ENCODE measurements at regions not wholly inside any gene's neighbourhood (a gene's known extent, or its start where the extent isn't known, plus 50 kb on each side); places are given as distances from the start of the nearest gene placed in this dataset.
"Not testable (repeated sequence)": the region's sequence is repeated elsewhere in the genome, so short reads cannot be mapped to it uniquely, and the experiment has no call there.

DNA sequence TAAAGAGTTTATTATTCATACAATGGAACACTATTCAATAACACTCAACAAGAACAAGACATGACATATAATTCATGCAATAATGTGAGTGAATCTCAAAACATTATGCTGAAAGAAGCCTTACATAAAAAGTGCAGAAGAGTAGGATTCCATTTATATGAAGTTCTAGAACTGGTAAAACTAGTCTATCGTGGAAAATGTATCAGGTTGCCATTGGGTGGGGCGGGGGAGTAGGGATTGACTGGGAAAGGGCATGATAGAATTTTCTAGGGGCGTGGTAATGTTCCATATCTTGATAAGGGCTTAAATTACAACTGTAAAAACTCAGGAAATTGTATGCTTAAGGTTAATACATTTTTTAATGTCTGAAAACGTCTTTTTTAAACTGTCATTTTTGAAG lies 247.9 kb downstream of the SATB1 start:
- Histone ChIP-seq H3K9me3 (no peaks in the 10 kb centered on the region), H3K4me1 (no peaks in the 10 kb centered on the region), H3K4me2 (no peak overlapping the region), H3K4me3 (no peak overlapping the region), H3K27ac (no peak overlapping the region)
- DNase-seq (ENCODE audit: low read depth in 1 of 2, low spot score in 1 of 2), result no peak
- TF ChIP-seq HDAC2 (IDR thresholded peaks at IDR 0.05) (no peak), ZFP36 (IDR thresholded peaks at IDR 0.05; ENCODE audit: borderline replicate concordance, partially characterized antibody) (no peak), GATA3 (IDR thresholded peaks at IDR 0.05; ENCODE audit: borderline replicate concordance) (no peak), RNF2 (IDR thresholded peaks at IDR 0.05; ENCODE audit: borderline replicate concordance, low read depth) (no peak), MAX (IDR thresholded peaks at IDR 0.05) (no peak), SMC3 (IDR thresholded peaks at IDR 0.05) (no peak), ZC3H11A (IDR thresholded peaks at IDR 0.05) (no peak), CHD2 (IDR thresholded peaks at IDR 0.05; ENCODE audit: low read length, partially characterized antibody) (no peak), EHMT2 (IDR thresholded peaks at IDR 0.05; ENCODE audit: low read depth) (no peak), MYC (IDR thresholded peaks at IDR 0.05; ENCODE audit: borderline replicate concordance, low read length) (no peak), JUN (IDR thresholded peaks at IDR 0.05) (no peak)
- TF ChIP-seq, protein P1, sequence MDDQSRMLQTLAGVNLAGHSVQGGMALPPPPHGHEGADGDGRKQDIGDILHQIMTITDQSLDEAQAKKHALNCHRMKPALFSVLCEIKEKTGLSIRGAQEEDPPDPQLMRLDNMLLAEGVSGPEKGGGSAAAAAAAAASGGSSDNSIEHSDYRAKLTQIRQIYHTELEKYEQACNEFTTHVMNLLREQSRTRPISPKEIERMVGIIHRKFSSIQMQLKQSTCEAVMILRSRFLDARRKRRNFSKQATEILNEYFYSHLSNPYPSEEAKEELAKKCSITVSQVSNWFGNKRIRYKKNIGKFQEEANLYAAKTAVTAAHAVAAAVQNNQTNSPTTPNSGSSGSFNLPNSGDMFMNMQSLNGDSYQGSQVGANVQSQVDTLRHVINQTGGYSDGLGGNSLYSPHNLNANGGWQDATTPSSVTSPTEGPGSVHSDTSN (IDR thresholded peaks at IDR 0.05), result no peak
- 6% methylated on average over 4 of the region's 4 CpGs for WGBS (ENCODE audit: missing lambda C conversion rate)
- POLR2A ChIA-PET, result no interaction called here
- no peak for ATAC-seq
- CTCF ChIA-PET, result no interaction called here
- FAIRE-seq, result no peak

DNA sequence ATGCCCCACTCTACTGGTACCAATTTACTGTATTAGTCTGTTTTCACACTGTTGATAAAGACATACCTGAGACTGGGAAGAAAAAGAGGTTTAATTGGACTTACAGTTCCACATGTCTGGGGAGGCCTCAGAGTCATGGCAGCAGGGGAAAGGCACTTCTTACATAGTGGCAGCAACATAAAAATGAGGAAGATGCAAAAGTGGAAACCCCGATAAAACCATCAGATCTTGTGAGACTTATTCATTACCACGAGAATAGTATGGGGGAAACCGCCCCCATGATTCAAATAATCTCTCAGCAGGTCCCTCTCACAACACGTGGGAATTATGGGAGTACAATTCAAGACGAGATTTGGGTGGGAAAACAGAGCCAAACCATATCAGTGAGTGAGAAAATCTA lies 251.2 kb downstream of the SATB1 start:
- WGBS (ENCODE audit: missing lambda C conversion rate), result 6% methylated on average over 5 of the region's 5 CpGs
- CTCF ChIA-PET; DNase-seq (ENCODE audit: low read depth in 1 of 2, low spot score in 1 of 2); FAIRE-seq; H3K27ac ChIP-seq; H3K4me3 ChIP-seq; H3K4me2 ChIP-seq; H3K9me3 ChIP-seq; ATAC-seq; POLR2A ChIA-PET; H3K4me1 ChIP-seq: not testable (repeated sequence)

GRCh38 chr3:18159681-18160080 lies 265.5 kb downstream of the SATB1 start:
- Histone ChIP-seq H3K4me3 (no peak overlapping the region), H3K4me2 (no peak overlapping the region), H3K9me3 (no peaks in the 10 kb centered on the region), H3K4me1 (peaks cover 6% of the 10 kb centered on the region; the same call in 2 of the 3 replicates), H3K27ac (no peak overlapping the region)
- no peak for DNase-seq (ENCODE audit: low read depth in 1 of 2, low spot score in 1 of 2)
- ChIA-PET POLR2A (no interaction called here), CTCF (no interaction called here)
- FAIRE-seq, result no peak
- WGBS (ENCODE audit: missing lambda C conversion rate), result 18% methylated on average over 1 of the region's 1 CpG
- no peak for ATAC-seq
- TF ChIP-seq SMC3 (IDR thresholded peaks at IDR 0.05), result no peak
- TF ChIP-seq CEBPB (IDR thresholded peaks at IDR 0.05), result no peak
- no peak for TF ChIP-seq GATA3 (IDR thresholded peaks at IDR 0.05; ENCODE audit: borderline replicate concordance)
- no peak for TF ChIP-seq FOXS1 (CRISPR knock-in tag; IDR thresholded peaks at IDR 0.05)
- no peak for TF ChIP-seq CTCF (IDR thresholded peaks at IDR 0.05)
- TF ChIP-seq, protein P2, sequence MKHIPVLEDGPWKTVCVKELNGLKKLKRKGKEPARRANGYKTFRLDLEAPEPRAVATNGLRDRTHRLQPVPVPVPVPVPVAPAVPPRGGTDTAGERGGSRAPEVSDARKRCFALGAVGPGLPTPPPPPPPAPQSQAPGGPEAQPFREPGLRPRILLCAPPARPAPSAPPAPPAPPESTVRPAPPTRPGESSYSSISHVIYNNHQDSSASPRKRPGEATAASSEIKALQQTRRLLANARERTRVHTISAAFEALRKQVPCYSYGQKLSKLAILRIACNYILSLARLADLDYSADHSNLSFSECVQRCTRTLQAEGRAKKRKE (CRISPR knock-in tag; IDR thresholded peaks at IDR 0.05; ENCODE audit: low read depth), result no peak
- no peak for TF ChIP-seq ZC3H11A (IDR thresholded peaks at IDR 0.05)
- TF ChIP-seq HDAC2 (IDR thresholded peaks at IDR 0.05), result no peak
- no peak for TF ChIP-seq ZFP36 (IDR thresholded peaks at IDR 0.05; ENCODE audit: borderline replicate concordance, partially characterized antibody)
- TF ChIP-seq EHMT2 (IDR thresholded peaks at IDR 0.05; ENCODE audit: low read depth), result no peak
- TF ChIP-seq NPAS2 (CRISPR knock-in tag; IDR thresholded peaks at IDR 0.05; ENCODE audit: borderline replicate concordance), result no peak
- no peak for TF ChIP-seq BHLHE40 (IDR thresholded peaks at IDR 0.05; ENCODE audit: low read depth, low read length)
- TF ChIP-seq, protein P1 (IDR thresholded peaks at IDR 0.05), result no peak
- TF ChIP-seq FOSB (CRISPR knock-in tag; IDR thresholded peaks at IDR 0.05), result no peak
- TF ChIP-seq PHF8 (IDR thresholded peaks at IDR 0.05; ENCODE audit: borderline replicate concordance, low read depth), result no peak
- no peak for TF ChIP-seq MAFK (IDR thresholded peaks at IDR 0.05; ENCODE audit: partially characterized antibody)
- no peak for TF ChIP-seq ZSCAN20 (CRISPR knock-in tag; IDR thresholded peaks at IDR 0.05)
- no peak for TF ChIP-seq NR3C1 (IDR thresholded peaks at IDR 0.05)
- TF ChIP-seq RAD21 (conservative IDR thresholded peaks at IDR 0.05 in 1 of 2, IDR thresholded peaks at IDR 0.05 in 1 of 2), result no peak
- TF ChIP-seq EHF (CRISPR knock-in tag; IDR thresholded peaks at IDR 0.05), result no peak

Data from A549 (cell line).